ENCODE measurements at regions not wholly inside any gene's neighbourhood (a gene's known extent, or its start where the extent isn't known, plus 50 kb on each side); places are given as distances from the start of the nearest gene placed in this dataset.
A peak's percentile ranks its signal among the peaks of the same experiment; 100 is the strongest.

GRCh38 chr15:85847031-85847430, 52.3 kb upstream of the KLHL25 start:
- no peak for DNase-seq (ENCODE audit: low read depth in 3 of 3)

DNA sequence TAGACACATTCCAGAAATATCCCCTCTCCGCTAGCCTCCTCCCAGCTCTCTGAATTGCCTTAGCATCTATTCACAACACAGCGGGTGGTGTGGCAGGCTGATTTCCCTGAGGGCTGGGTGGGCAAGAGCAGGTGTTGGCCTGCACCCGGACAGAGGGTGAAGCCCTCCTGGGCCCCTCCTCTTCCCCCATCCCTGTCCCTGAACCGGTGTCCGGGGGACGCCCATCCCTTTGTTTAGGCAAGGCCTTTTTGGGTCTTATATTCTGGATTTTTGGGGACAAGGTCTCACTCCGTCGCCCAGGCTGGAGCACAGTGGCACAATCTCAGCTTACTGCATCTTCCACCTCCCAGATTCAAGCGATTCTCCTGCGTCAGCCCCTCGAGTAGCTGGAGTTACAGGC, 55.2 kb upstream of the KLHL25 start:
- no peak for DNase-seq (ENCODE audit: low read depth in 3 of 3)

DNA sequence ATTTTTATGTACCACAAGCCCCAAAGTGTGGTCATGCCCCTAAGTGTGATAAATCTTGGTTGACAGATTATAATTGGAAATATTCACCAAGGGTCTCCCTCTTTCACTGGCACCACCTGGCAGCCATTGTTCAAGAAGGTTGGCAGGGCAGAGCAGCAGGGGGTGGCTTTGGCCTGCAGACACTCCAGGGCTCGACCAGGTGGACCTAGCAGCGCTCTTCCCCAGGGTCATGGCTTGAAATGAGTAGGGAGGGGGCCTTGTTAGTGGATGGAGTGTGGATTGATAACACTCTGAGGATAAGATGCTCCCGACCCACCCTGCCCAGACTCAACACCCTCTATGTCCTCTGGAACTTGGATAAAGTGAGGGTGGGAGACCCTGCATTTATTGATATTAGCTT, 58.2 kb upstream of the KLHL25 start:
- DNase-seq (ENCODE audit: low read depth in 3 of 3) = no peak

GRCh38 chr15:85854345-85855097, 59.8 kb upstream of the KLHL25 start:
- DNase-seq (ENCODE audit: low read depth in 3 of 3) = peak in 2 of 3 donors; percentile 21 to 29

- DNase-seq (ENCODE audit: low read depth in 3 of 3) = peak; percentile 56 to 80 (median 58)
Observed at GRCh38 chr15:85858586-85859375, 64.1 kb upstream of the KLHL25 start.

DNA sequence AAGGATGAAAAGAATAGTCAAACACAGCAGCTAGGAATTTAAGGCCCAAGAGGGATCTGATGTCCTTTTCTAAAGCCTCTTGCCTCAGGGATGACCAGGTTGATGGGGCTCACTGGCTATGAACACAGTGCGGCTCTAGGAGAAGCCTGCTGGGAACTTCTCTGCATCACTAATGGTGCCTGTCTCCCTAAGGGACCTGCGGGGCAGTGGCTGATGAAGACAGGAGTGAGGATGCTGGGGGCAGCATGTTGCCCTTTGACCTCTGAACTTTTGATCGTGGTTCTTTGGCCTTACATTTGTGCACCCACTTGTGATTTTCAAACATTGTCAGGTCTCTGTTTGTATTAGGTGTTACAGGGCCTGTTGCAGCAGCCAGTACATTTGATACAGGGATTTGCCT, 64.9 kb upstream of the KLHL25 start:
- no peak for DNase-seq (ENCODE audit: low read depth in 3 of 3)

DNA sequence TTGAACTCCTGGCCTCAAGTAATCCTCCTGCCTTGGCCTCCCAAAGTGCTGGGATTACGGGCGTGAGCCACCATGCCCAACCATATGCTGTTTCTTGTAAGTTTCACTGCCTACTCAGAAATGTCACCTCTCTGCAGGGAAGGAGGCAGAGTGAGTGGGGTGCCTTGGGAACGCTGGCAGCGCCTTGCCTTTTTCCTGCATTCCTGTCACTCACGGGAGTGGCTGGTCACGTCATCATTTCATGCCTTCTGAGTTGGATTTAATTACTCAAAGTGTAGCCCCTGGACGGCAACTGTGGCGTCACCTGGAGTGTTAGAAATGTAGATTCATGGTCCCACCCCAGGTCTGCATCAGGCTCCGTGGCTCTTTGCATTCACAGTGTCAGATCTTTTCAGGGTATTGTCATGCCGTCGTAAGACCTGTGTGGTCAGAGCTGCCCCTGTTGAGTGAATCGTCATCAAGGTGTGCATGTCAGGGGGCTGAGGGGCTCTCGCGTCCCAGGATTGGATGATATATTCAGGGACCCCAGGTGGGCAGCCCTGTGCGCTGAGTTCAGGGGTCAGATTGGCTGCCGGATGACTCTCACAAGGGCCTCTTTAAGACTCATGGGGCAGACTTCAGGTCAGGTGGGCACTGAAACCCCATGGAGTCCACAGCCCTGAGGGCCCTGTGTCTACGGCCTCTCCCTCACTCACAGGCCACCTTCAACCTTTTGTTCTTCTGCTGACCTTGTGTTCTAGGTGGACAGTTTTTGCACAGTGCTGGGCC, 65.9 kb upstream of the KLHL25 start:
- no peak for DNase-seq (ENCODE audit: low read depth in 3 of 3)

DNA sequence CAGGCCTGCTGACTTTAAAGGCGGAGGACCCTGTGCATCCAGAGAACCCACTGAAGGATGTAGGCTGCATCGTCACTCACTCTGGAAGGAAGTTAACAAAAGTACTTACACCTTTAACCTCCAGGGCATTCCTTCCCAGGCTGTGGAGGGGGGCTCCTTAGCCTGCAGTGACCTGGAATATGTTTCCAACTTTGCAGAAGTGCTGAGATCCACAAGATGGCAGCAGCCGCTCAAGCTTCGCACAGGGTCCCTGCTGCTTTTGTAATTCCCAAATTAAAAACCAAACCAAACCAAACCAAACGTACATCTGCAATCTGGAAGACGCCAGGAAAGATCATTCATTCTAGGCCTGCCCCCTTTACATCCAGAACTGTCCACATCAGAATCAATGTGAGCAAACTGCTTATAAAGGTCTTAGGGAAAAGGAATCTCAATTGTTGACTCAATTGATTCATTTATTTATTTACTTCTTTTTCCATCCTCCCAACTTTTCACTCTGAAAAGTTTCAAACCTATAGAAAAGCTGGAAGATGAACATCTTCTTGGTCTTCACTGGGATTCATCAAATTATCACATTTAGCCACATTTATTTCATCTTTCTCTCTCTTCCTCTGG, 70.5 kb upstream of the KLHL25 start:
- DNase-seq (ENCODE audit: low read depth in 3 of 3) = no peak

DNA sequence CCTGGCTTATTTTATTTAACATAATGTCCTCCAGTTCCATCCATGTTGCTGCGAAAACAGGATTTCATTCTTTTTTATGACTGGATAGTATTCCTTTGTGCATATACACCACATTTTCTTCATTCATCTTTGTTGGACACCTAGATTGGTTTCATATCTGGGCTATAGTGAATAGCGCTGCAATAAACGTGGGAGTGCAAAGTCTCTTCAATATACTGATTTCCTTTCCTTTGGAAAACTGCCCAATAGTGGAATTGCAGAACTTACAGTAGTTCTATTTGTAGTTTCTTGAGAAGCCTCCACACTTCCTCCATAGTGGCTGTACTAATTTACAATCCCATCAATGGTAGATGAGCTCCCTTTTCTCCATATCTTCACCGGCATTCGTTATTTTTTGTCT, 72.5 kb upstream of the KLHL25 start:
- DNase-seq (ENCODE audit: low read depth in 3 of 3) = no peak

DNA sequence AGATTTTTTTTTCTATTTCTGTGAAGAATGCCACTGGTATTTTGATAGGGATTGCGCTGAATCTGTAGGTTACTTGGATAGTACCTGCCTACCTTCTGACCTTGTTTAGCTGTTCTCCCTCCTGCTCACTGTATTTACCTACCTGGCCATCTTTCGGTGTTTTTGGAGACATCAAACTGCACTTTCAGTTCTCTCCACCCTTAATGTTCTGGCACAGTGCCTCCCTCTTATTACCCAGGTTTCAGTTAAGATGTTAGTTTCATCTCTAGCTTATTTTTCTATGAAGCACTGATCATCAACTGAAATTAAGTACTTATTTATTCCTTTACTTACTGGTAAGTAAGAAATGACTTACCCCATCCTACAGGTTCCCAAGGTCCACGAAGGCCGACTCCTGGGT, 74.4 kb upstream of the KLHL25 start:
- DNase-seq (ENCODE audit: low read depth in 3 of 3) = no peak

- no peak for DNase-seq (ENCODE audit: low read depth in 3 of 3)
Observed at GRCh38 chr15:85870216-85871014, 75.7 kb upstream of the KLHL25 start.

DNA sequence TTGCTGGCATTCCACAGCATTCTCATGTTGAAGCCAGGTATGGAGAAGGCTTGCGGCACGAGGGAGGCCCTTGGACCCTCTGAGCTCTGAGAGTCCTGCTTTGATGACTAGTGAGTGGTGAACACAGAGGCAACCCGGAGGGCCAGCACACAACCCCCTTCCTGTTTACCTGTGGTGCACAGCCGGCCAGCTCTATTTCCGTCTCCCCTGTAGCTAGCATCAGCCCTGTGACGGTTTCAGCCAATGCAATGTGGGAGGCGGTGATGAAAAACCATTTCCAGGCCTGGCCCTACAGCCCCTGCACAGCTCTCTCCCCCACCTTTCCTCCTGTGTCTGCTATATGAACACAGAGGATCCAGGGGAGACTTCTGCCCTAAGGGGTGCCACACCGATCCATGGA, 76.8 kb upstream of the KLHL25 start:
- DNase-seq (ENCODE audit: low read depth in 3 of 3) = no peak

- no peak for DNase-seq (ENCODE audit: low read depth in 3 of 3)
Observed at GRCh38 chr15:85872125-85872524, 77.4 kb upstream of the KLHL25 start.

DNA sequence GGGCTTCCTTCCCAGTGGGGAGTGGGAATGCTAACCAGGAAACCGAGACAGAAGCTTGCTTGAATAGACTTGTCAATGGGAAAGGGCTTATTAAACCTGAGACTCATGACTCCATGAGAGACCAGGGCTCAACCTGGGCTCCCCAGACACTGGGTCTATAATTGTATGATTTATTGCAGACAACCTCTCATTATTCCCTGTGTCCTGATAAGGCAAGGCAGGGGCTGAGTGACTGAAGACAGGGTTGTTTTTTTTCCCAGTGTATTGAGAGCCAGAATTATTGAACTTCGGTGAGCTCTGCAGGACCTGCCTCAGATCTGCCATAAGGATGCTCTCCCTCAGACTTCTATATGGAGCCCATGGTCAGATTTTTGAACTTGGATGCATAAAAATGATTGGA, 79.5 kb upstream of the KLHL25 start:
- no peak for DNase-seq (ENCODE audit: low read depth in 3 of 3)

DNA sequence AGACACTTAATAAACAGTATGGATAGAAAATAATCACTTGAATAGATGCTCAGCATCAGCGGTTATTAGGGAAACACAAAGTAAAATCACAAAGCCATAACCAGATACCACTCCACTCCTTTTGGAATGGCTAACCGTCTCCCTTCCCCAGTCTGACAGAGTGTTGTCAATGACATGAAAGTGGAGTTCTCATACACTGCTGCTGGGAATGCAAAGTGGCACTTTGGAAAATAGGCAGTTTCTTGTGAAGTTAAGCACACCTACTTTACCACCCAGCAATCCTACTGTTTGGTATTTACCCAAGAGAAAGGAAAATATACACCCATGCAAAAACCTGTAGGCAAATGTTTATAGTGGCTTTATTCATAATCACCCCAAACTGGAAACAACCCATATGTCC, 81.0 kb upstream of the KLHL25 start:
- DNase-seq (ENCODE audit: low read depth in 3 of 3) = no peak

DNA sequence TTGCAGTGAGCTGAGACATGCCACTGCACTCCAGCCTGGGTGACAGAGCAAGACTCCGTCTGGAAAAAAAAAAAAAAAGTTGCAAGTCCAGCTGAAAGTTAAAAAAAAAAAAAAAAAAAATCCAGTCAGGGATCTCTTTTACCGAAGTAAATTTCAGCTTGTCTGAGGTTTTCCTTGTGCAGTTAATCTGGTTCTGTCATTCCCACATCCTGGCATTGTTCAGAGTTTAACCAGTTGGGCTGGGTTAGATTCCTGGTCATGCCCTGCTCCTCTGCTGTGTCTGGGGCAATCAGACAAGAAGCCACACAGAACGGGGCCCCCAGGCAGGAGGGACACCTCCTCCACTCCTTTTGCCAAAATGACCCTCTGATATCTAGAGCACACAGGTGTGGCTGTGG, 84.1 kb upstream of the KLHL25 start:
- DNase-seq (ENCODE audit: low read depth in 3 of 3) = no peak

GRCh38 chr15:85879334-85880163, 84.8 kb upstream of the KLHL25 start:
- DNase-seq (ENCODE audit: low read depth in 3 of 3) = no peak

- no peak for DNase-seq (ENCODE audit: low read depth in 3 of 3)
Observed at GRCh38 chr15:85880501-85881190, 85.9 kb upstream of the KLHL25 start.

DNA sequence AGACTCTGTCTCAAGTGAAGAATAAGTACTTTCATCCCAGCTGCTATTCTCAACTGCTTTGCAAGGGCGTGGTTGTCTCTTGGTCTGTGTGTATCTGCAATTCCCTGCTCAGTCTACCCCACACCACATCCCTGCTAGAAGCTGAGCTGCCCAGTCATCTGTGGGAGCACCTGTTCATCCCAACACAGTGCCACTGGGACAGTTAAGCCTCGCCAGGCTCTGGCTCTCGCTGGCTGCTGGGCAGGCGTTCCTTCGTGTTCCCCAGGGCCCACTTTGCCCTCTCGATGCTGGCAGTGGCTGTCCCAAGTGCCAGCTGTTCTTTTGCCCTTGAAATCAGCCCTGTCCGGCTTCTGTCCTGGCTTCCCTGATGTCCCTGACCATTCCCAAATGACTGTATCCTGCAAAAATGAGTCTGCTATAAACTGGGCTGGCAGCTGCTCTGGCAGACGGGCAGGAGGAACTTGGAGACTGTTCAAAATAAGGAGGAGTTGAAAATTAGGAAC, 91.6 kb upstream of the KLHL25 start:
- DNase-seq (ENCODE audit: low read depth in 3 of 3) = no peak

Measured in stimulated activated CD4-positive, alpha-beta T cell treated with anti-CD3 and anti-CD28 coated beads, TNF-alpha, amount 100 ng/mL, for 48 hours (primary cell).